ENCODE measurements at regions not wholly inside any gene's neighbourhood (a gene's known extent, or its start where the extent isn't known, plus 50 kb on each side); places are given as distances from the start of the nearest gene placed in this dataset.

- peaks cover 11% of the 10 kb centered on the region for H3K9me3 Mint-ChIP-seq
- no peak overlapping the region for H3K4me3 Mint-ChIP-seq
- no peak for DNase-seq (ENCODE audit: low spot score)
- H3K36me3 Mint-ChIP-seq, result no peaks in the 10 kb centered on the region
- TF ChIP-seq SMAD3 (CRISPR knock-in tag; IDR thresholded peaks at IDR 0.05; ENCODE audit: borderline replicate concordance) (no peak), MXD4 (CRISPR knock-in tag; IDR thresholded peaks at IDR 0.05; ENCODE audit: borderline replicate concordance) (no peak)
- H3K4me1 Mint-ChIP-seq, result peaks cover 44% of the 10 kb centered on the region
- peak; percentile 89 for ATAC-seq
- ChIA-PET POLR2A (no interaction called here), CTCF (no interaction called here)
- H3K27ac Mint-ChIP-seq, result peak overlapping the region; percentile 42
- no peaks in the 10 kb centered on the region for H3K27me3 Mint-ChIP-seq (ENCODE audit: low read depth)
Measured at GRCh38 chr2:160731856-160732255, 238.2 kb upstream of the RBMS1 start.

GRCh38 chr2:160735696-160736095 lies 242.1 kb upstream of the RBMS1 start:
- Mint-ChIP-seq H3K36me3 (no peaks in the 10 kb centered on the region), H3K4me1 (peaks cover 32% of the 10 kb centered on the region), H3K4me3 (no peak overlapping the region), H3K9me3 (peaks cover 11% of the 10 kb centered on the region), H3K27ac (no peak overlapping the region), H3K27me3 (ENCODE audit: low read depth) (no peaks in the 10 kb centered on the region)
- TF ChIP-seq ZNF423 (CRISPR knock-in tag; IDR thresholded peaks at IDR 0.05), result no peak
- TF ChIP-seq, protein P1, sequence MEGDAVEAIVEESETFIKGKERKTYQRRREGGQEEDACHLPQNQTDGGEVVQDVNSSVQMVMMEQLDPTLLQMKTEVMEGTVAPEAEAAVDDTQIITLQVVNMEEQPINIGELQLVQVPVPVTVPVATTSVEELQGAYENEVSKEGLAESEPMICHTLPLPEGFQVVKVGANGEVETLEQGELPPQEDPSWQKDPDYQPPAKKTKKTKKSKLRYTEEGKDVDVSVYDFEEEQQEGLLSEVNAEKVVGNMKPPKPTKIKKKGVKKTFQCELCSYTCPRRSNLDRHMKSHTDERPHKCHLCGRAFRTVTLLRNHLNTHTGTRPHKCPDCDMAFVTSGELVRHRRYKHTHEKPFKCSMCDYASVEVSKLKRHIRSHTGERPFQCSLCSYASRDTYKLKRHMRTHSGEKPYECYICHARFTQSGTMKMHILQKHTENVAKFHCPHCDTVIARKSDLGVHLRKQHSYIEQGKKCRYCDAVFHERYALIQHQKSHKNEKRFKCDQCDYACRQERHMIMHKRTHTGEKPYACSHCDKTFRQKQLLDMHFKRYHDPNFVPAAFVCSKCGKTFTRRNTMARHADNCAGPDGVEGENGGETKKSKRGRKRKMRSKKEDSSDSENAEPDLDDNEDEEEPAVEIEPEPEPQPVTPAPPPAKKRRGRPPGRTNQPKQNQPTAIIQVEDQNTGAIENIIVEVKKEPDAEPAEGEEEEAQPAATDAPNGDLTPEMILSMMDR (IDR thresholded peaks at IDR 0.05), result no peak
- no peak for ATAC-seq
- POLR2A ChIA-PET, result no interaction called here
- CTCF ChIA-PET, result no interaction called here
- DNase-seq (ENCODE audit: low spot score), result no peak

- no peaks in the 10 kb centered on the region for H3K36me3 Mint-ChIP-seq
- H3K4me1 Mint-ChIP-seq, result peaks cover 25% of the 10 kb centered on the region
- no peak for DNase-seq (ENCODE audit: low spot score)
- ChIA-PET CTCF (no interaction called here), POLR2A (no interaction called here)
- no peak overlapping the region for H3K4me3 Mint-ChIP-seq
- peaks cover 11% of the 10 kb centered on the region for H3K9me3 Mint-ChIP-seq
- TF ChIP-seq, protein P2, sequence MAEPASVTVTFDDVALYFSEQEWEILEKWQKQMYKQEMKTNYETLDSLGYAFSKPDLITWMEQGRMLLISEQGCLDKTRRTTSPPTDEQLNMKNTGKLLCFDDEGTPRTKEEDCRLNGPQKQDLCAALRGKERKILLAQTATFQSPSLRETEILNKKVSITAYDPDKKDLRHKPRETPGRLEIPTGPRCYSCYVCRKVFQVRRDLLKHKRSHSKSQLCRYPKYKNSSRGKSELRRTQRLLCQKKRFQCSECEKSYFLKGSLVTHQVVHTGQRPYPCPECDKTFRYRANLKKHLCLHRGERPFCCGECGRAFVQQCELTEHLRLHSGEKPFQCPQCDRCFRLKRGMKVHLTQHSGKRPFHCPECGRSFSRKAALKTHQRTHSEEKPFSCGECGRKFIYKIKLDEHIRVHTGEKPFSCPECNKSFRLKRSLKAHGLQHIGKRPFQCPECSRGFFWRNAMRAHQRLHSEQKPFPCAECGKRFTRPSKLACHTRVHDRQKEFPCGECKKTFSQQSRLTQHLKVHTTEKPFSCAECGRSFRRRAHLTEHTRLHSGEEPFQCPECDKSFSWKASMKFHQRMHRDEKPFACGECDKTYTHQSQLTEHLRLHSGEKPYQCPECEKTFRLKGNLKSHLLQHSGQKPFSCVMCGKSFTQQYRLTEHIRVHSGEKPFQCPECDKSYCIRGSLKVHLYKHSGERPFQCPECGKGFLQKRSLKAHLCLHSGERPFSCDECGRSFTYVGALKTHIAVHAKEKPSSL (CRISPR knock-in tag; conservative IDR thresholded peaks at IDR 0.05), result no peak
- no peak for TF ChIP-seq ZNF671 (CRISPR knock-in tag; IDR thresholded peaks at IDR 0.05)
- no peak; the same call in 1 of the 2 replicates for ATAC-seq
- H3K27me3 Mint-ChIP-seq (ENCODE audit: low read depth), result no peaks in the 10 kb centered on the region
- peak overlapping the region; percentile 45; the same call in 1 of the 2 replicates for H3K27ac Mint-ChIP-seq
Measured at GRCh38 chr2:160736148-160737028, 242.8 kb upstream of the RBMS1 start.

- no peak overlapping the region for H3K4me3 Mint-ChIP-seq
- no peak overlapping the region for H3K27ac Mint-ChIP-seq
- ChIA-PET POLR2A (no interaction called here), CTCF (no interaction called here)
- no peaks in the 10 kb centered on the region for H3K27me3 Mint-ChIP-seq (ENCODE audit: low read depth)
- no peaks in the 10 kb centered on the region for H3K36me3 Mint-ChIP-seq
- H3K9me3 Mint-ChIP-seq, result peaks cover 11% of the 10 kb centered on the region
- ATAC-seq, result no peak
- no peak for DNase-seq (ENCODE audit: low spot score)
- H3K4me1 Mint-ChIP-seq, result peaks cover 17% of the 10 kb centered on the region
- TF ChIP-seq NFYB (CRISPR knock-in tag; conservative IDR thresholded peaks at IDR 0.05; ENCODE audit: low read depth) (no peak), JAZF1 (CRISPR knock-in tag; IDR thresholded peaks at IDR 0.05) (no peak), SP1 (CRISPR knock-in tag; conservative IDR thresholded peaks at IDR 0.05) (no peak), ZNF396 (CRISPR knock-in tag; IDR thresholded peaks at IDR 0.05; ENCODE audit: borderline replicate concordance) (no peak), MLX (CRISPR knock-in tag; IDR thresholded peaks at IDR 0.05) (no peak), GABPB1 (CRISPR knock-in tag; IDR thresholded peaks at IDR 0.05) (no peak), USF1 (CRISPR knock-in tag; IDR thresholded peaks at IDR 0.05) (no peak), KAT7 (CRISPR knock-in tag; IDR thresholded peaks at IDR 0.05; ENCODE audit: borderline replicate concordance) (no peak), ATF1 (CRISPR knock-in tag; IDR thresholded peaks at IDR 0.05) (no peak), ZSCAN18 (CRISPR knock-in tag; IDR thresholded peaks at IDR 0.05) (no peak), TEAD1 (CRISPR knock-in tag; IDR thresholded peaks at IDR 0.05) (no peak)
- TF ChIP-seq, protein P3, sequence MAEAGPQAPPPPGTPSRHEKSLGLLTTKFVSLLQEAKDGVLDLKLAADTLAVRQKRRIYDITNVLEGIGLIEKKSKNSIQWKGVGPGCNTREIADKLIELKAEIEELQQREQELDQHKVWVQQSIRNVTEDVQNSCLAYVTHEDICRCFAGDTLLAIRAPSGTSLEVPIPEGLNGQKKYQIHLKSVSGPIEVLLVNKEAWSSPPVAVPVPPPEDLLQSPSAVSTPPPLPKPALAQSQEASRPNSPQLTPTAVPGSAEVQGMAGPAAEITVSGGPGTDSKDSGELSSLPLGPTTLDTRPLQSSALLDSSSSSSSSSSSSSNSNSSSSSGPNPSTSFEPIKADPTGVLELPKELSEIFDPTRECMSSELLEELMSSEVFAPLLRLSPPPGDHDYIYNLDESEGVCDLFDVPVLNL (CRISPR knock-in tag; IDR thresholded peaks at IDR 0.05; ENCODE audit: borderline replicate concordance, low read depth), result no peak
Measured at GRCh38 chr2:160737247-160737646, 243.6 kb upstream of the RBMS1 start.
